HG03066 (cell line): ENCODE measurements at regions not wholly inside any gene's neighbourhood (a gene's known extent, or its start where the extent isn't known, plus 50 kb on each side); places are given as distances from the start of the nearest gene placed in this dataset.

Experiments
- ATAC-seq: cut with Tn5 transposase; IDR thresholded peaks from one replicate; pipeline ENCODE4 v1.9.1; 2021; ENCODE audit warnings: low read depth; ENCODE audit not compliant: unreplicated experiment

DNA sequence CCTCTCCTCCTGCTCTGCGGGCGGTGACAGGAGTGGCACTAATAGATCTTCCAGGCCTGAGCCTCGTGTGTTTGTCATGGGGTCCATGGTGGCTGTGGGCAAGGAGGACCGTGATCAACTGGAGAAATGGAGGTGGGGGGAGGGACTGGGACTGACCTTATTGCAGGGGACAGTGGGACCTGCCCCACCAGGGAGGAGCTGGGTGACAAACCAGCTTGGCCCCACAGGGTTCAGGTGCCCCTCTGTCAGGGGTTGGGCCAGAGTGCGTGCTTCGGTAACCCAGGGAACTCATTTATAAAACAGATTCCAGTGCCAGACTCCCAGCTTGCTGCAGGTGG is 366.5 kb downstream of the BCOR start:
- ATAC-seq = no peak

DNA sequence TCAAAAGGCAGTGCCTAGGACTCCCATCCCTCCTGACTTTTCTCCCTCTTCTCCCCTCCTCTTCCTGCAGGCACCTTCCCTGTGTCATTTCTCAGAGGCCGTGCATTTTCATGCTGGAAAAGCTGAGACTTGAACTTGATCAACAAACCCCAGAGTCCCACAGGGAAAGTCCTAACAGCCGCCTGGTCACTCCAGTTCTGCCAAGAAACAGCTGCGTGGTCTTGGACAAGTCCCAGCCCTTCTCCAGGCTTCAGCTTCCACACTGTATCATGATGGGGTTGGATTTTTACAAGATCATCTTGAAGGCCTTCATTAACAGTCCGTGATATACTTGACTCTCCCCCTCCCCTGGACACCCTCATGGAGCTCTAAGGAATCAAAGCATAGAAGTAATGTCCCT is 366.0 kb downstream of the BCOR start:
- no peak for ATAC-seq

- ATAC-seq = no peak
Measured at GRCh38 chrX:39733745-39734144, 364.0 kb downstream of the BCOR start.

GRCh38 chrX:39734174-39734776 is 363.5 kb downstream of the BCOR start:
- no peak for ATAC-seq

DNA sequence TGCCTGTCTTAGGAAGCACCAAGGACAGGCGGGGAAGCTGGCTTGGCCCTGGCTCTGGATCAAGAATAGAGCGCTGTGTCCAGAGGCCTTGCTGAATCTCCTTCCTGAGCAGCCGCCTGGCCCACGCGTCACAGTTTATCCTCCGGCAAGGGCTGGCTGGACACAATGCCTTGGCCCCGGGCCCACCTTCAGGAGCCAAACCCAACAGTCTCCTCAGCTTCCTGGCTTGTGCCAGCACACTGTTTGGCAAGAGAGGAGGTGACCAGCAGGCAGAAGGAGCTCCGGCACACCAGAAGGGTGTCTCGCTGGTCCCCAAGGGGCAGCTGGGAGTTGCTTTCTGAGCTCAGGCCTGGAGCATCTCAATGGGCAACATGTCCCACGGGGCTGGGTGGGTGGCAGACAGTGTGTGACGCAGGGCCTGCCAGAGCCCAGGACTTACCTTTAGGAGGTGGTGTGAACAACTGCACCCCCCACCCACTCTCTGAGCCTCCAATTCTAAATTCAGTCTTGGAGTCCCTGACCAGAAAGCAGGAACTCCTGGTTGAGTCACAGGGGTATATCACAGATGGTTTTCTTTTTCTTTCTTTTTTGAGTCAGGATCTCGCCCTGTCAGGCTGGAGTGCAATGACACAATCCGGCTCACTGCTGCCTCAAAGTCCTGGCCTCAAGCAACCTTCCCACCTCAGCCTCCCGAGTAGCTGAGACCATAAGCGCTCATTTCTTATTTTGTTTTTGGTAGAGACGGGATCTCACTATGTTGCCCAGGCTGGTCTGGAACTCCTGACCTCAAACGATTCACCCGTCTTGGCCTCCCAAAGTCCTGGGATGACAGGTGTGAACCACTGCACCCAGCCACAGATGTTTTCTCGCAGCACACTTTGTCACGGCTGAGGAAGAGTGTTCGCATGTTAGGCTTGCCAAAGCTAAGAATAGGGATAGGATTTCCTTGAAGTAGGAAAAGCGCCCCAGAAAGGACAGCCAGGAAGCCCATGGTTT is 361.2 kb downstream of the BCOR start:
- no peak for ATAC-seq

GRCh38 chrX:39739585-39739984 is 358.2 kb downstream of the BCOR start:
- no peak for ATAC-seq

DNA sequence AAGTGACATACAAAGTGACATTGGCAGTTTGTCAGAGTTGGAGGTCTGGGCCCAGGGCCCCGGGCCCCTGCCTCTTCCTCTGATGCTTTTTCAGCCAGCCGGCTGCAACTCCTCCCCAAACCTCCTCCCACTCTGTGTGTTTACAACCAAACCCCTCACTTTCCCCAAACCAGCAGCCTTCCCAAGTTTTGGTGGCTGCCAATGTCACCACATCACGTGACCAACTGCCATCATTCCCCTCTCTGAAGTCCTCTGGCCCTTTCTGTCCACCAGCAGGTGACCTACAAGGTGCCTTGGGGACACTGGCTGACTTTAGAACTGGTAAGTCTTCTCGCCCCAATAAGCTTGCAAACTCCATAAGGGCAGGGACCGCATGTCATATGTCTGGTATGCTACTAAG is 357.7 kb downstream of the BCOR start:
- ATAC-seq = no peak

DNA sequence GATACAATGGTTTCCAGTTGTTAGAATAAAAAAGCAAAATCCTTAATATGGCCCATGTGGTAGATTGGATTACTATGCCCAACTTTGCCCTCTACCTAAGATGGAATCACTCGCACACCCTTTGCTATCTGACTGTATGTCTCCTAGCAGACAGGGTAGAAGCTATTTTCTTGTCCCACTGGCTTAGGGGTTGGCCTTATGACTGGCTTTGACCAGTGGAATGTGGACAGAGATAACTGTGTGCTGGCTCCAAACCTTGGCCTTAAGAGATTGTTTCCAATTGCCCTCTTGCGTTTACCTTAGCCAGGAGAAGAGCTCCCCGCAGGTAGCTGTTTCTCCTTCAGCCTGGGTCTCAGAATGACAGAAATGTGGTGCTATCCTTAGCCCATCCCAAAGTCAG is 355.9 kb downstream of the BCOR start:
- no peak for ATAC-seq

DNA sequence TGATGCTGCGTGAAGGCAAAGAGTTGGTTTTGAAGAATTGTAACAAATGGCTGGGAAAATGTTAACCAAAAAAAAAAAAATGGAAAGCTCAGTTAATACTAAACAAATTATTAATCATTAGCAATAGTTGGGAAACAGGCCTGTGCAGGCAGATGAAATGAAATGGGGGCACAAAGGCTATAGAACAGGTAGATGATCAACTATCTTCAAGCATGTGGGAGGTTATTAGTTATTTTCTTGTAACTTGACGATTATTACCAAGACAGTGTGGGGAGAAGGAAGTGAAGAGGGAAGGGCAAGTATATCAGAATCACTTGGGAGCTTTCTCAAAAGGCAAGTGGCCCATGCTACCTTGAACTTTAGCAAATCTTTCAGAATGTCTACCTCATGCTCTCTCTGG is 351.9 kb downstream of the BCOR start:
- ATAC-seq = no peak

DNA sequence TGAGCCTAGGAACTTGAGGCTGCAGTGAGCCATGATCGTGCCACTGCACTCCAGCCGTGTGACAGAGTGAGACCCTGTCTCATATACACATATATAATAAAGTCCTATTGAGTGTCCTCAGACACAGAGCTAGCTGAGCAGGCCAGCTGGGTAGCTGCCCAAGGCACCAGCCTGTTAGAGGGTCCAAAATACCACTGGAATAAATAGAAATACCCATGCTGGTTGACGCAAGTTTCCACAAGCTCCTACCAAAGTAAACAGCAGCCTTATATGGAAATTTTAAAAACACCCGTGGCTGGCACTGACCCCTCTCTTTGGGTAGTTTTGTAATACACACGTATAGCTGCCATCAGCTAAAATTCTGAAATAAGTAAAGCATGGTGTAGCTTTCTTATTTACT is 348.6 kb downstream of the BCOR start:
- no peak for ATAC-seq

- no peak for ATAC-seq
Measured at GRCh38 chrX:39749728-39750127, 348.0 kb downstream of the BCOR start.

DNA sequence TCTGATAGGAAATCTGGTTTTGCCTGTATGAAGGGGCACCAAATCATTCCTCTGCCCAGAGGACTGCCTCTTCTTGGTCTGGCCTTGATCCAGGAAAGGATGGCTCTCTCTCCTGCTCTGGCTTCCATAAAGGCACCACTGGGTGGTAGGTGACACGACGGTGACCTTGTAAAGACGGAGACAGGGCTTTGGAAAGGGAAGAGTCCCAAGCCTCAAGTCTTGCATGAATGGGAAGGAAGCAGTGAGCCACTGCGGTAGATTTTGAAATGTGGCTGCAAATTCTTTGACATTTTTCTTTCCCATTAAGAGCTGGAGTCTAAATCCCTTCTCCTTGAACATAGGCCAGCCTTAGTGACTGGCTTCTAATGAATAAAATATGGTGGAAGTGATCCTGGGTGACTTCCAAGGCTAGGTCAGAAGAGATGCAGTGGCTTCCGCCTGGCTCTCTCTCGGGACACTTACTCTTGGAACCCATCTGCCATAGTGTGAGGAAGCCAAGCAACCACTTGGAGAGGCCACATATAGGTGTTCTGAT is 347.4 kb downstream of the BCOR start:
- no peak for ATAC-seq

DNA sequence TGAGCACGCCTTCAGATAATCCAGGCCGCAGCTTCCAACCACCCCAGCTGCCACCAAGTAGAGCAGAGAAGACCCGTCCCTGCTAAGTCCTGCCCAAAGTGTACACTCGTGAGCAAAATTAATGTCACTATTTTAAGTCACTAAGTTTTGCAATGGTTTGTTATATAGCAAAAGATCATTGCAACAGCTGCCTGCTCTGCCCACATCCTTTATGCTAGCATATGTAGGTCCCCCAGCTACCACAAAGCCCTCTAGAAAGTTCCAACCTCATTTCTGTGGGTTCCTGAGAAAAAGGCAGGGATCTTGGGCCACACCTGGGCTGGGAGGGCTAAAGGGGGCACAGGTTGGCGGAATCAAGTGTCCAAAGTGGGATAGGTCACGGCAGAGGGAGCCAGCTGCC is 346.9 kb downstream of the BCOR start:
- ATAC-seq = no peak

- ATAC-seq = no peak
Measured at GRCh38 chrX:39752815-39753214, 344.9 kb downstream of the BCOR start.

DNA sequence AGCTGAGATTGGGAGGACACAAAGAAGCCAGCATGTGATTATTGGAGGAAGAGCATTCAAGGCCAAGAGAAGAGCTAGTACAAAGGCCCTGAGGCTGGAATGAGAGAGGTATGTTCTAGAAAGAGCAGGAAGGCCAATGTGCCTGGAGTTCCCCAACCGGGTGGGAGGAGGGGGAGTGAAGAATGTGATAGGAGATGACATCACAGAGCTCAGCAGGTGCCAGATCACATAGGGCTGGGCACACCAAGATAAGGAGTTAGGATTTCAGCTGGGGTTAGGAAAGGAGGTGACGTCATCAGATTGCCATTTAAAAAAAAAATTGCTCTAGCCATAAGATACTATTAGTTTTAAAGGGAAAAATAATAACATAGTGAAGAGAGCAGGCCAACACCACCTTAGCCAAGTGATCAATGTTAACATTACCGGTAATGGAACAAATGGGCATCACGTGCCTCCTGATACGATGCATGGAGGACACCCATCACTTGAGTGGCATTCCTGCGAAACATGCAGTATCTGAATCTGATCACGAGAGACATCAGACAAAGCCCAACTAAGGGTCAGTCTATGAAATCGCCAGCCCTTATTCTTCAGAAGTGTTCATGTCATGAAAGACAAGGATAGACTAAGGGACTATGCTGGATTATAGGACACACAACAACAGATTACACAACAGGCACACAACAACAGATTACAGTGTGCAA is 344.3 kb downstream of the BCOR start:
- no peak for ATAC-seq

GRCh38 chrX:39755143-39756032 is 342.4 kb downstream of the BCOR start:
- ATAC-seq = no peak

DNA sequence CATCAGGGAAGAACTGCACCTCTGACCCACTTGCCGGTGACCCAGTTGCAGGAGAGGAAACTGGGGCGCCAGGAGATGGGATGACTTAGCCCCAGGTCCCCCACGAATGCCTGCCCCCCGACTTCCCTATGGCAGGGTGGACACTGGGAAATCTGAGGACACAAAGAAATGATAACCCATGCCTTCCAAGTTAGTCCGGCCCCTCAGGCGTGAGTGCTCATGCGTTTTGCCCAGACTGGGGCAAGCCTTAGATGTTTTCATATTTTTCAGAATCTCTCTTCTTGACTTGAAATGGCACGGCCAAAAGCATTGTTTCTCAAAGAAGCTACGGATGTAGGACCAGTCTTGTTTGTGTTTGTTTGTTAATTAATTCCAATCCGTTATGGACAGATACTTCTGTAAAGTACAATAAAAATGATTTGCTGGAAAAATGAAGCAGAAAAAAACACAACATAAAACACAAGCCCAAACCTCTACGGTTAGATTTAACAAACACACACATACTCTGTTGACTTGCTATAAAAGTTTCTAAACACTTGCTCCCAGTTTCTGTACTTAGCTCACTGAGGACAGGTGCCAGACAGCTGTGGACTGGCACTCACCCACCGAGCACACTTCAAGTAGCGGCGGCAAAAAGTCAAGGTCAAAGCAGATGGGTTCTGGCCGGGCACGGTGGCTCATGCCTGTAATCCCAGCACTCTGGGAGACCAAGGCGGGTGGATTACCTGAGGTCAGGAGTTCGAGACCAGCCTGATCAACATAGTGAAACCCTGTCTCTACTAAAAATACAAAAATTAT is 341.5 kb downstream of the BCOR start:
- no peak for ATAC-seq

DNA sequence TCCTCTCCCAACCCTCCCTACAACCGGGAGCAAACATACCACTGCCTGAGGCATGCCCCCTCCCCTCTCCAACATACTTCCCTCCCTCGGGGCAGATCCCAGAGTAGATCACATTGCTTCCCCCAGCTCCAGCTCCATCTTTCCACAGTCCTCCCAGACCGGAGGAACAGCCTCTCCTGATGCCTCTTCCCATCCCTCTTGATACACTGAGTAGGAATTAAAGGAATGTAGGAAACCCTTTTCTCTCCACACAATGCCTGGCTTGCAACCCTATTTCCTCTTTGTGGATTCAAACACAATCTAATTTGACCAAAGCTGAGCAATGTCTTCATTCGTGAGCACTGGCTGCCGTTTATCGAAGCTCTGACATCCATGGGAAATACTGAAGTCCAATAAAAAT is 339.8 kb downstream of the BCOR start:
- no peak for ATAC-seq

DNA sequence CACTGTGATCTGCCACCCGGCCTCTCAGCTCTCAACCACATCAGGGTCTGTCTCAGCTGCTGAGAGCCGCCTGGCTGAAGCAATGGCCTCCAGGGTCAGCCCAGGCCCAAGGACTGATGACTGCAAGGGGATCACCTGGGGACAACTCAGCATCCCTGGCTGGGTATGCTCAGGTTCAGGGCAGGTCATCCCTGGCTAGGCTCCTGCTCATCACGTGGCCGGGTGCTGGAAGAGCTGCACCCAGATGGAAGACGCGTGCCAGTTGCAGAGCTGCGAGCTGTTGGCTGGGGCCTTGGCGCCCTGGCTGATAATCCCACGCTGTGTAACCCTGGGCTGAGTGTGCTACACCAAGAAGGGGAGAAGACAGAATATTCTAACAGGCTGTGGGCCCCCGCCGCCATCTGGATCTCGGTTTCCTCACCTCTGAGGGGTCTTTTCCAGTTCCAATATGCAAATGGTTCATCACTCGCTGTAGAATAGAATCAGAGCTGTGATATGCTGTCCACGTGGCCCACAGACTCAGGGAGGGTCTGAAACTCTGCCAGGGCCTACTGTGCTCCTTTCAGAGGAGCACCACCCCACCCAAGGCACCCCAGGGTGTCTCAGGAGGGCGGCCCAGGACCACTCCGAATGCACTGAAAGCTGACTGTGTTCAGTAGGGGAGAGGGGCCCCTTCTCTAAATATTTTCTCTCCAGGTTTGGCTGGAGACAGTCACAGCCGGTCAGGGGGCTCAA is 338.8 kb downstream of the BCOR start:
- no peak for ATAC-seq
